HG02763 (cell line): ENCODE measurements at regions not wholly inside any gene's neighbourhood (a gene's known extent, or its start where the extent isn't known, plus 50 kb on each side); places are given as distances from the start of the nearest gene placed in this dataset.

ENCODE experiments used
- ATAC-seq: cut with Tn5 transposase; IDR thresholded peaks from one replicate; pipeline ENCODE4 v1.9.1; 2021; ENCODE audit warnings: mild to moderate bottlenecking, moderate library complexity; ENCODE audit not compliant: unreplicated experiment

DNA sequence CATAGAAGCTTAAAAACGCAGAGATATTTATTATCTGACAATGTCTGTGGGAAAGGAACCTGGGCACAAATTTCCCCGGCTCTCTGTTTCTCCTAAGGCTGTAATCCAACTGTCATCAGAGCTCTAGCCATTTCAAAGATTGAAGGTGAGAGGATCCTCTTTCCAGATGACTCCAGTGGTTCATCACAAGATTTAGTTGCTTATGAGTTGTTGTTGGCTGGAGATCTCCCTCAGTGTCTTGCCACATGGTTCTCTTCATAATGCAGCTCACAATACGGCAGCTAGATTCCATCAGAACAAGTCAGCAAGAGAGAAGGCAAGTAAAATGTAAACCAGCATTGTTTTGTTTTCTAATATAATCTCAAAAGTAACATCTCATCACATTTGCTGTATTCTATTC, 369.4 kb downstream of the GASK1B start:
- ATAC-seq = no peak

DNA sequence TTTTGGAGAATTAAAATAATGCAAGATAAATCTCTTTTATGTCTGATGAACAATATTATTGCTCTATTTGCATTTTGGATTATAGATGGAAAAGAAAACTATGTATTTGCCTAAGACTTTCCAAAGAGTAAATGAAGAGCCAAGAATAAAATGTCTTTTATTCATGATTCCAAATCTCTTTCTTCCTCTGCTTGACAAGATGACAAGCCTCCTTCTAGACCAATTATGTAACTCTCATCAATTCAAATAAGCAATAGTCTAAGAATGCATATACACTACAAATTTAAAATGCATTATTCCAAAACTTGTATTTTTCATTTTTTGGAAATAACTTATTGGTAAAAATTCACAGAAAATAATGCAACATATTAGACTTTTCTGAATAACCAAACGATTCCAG, 377.3 kb downstream of the GASK1B start:
- ATAC-seq = no peak

DNA sequence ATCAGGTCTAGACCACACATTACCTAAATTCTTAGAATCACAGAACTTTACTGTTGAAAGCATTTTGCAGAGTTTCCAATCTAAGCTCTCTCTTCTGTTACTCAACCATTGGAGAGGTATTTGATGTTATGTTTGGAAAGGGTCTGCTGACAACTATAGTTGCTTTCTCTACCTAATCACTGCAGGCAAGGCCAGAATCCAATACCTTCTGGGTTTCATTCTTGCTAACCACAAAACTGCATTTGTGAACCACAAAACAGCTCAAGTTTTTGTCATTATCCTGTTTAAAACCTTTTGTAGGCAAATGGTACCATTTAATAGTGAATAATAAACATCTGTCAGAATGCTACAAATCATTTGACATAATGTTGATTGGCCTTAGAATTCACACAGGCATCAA, 380.1 kb downstream of the GASK1B start:
- no peak for ATAC-seq

DNA sequence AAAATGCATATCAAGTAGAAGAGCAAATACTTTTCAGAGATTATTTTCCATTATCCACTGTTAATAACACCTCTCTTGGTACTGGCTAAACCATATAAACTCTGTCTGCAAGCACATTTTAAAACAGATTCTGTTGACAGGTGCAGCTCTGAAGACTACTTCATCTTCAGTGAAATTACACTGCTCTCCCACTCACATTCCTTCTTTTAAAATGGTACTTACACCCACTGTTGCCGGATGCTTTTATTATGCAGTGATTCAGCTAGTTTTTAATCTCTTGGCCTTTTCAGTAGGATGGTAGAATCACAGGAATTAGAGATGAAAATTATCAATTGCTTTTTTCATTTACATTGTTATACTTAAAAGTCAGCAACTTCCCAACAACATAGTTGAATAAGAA, 381.6 kb downstream of the GASK1B start:
- ATAC-seq = no peak

DNA sequence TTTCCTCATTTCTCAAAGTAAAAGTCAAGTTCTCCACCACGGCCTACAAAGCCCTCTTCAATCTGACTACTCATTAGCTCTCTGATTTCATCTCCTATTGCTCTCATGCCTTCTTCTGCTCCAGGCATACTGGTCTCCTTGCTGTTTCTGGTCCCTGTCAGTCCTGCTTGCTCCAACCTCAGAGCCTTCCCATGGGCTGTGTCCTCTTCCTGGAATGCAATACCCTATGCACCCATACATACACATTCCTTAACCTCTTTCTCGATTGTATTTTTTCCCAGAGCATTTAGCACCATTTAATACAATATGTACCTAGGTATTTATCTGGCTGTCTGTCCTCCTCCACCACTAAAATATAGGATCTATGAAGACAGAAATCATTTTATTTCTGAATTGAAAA, 385.2 kb downstream of the GASK1B start:
- no peak for ATAC-seq

DNA sequence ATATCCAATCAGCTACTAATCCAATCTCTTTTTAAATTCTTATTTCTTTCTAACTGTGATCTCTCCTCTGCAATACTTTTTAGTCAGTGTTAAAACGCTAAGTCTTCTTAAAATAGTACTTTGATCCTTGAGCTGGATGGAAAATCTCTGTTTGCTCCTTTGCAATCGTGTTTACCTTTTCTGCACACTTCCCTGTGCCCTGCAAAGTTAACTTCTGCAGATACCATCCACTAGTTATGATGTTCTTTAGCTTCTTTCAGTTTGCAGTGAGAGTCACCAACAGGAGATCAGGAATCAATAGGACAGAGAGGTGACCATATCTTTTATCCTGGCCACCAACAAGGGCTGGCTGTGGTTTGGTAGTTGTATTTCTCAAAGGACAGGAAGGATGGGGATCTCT, 391.5 kb downstream of the GASK1B start:
- ATAC-seq = no peak

DNA sequence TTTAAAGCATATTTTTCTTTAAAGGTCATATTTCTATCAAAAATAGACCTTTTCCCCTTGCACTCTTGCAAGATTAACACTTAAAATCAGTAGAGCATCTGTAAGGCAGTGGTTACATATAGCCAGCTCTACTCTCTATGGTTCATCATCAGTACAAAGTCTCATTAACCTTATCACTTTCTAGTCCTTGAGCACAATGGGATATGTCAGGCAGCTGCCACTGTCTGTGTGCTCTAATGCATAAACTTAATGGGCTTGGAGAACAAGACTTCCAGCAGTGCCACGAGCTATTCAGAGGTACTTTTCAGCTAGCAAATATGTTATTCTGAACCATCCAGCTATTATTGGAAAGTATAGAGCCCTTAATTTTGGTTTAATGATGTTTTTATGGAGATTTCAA, 393.7 kb downstream of the GASK1B start:
- ATAC-seq = no peak

DNA sequence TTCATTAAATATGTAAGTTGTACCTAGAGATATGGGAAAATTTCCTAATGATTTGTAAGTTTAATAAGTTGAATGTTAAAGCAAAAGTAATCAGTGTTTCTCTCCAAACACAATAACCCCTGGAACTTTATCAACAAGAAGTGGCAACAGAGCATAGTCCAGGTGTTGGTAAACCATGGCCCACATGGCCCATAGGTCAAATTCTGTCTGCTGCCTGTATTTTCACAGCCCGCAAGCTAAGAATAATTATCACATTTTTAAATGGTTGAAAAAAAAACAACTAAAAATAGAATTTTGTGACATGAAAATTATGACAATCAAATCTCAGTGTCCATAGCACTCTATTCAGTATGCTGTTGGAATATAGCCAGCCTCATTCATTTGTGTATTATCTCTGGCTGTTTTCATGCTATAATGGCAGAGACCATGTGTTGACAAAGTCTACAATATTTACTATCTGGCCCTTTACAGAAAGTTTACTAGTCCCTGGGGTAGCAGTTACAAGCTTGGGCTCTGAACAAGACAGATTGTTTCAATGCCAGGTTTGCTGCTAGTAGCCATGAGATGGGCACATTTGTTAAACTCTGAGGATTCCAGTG, 395.8 kb downstream of the GASK1B start:
- no peak for ATAC-seq

DNA sequence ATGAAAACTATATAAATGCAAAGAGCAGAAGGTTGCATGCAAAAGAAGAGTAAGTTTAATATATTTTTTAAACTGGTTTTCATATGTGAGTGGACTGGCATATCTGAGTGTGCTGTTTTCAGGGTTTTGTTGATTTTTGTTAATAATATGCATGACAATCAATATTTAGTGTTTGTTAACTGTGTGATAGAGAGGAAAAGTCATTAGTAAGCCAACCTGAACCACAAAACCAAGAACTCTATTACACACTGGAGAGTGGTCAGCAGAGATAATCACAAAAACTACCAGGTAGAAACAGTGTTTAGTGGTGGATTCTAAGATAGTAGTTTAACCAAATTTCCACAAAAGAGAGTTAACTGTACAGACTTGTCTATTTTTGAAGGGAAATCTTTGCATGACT, 396.9 kb downstream of the GASK1B start:
- ATAC-seq = no peak

DNA sequence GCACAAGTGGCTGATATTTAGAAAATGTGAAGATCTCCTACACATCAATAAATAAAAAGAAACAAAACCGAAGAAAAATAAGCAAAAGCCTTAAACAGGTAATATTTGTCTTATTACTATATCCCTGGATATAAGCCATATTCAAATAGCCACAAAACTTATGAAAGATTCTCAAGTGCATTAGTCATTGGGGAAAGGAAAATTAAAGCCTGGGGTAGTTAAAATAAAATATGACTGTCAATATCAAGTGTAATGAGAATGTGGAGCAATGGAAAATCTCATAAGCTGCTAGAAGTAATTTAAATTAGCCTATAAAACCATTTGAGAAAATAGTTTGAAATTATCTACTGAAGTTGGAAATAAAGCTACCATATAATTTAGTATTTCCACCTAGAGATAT, 399.9 kb downstream of the GASK1B start:
- no peak for ATAC-seq

DNA sequence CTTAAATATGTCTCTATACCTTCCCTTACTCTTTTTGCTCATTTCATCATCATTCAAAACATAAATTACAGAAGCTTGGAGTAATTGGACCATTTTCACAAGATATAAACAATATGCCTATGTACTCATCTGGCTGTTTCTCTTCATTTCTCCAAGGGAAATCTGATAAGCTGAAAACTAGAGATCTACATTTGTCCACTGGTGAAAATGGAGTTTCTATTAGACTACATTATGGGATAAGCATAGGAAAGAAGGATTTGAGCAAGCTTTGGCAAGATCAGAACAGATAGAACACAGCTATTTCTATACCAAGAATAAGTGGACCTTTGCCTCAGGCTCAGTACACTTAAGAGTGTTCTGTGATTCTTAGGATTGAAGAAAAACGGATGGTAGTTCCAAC, 404.4 kb downstream of the GASK1B start:
- no peak for ATAC-seq

DNA sequence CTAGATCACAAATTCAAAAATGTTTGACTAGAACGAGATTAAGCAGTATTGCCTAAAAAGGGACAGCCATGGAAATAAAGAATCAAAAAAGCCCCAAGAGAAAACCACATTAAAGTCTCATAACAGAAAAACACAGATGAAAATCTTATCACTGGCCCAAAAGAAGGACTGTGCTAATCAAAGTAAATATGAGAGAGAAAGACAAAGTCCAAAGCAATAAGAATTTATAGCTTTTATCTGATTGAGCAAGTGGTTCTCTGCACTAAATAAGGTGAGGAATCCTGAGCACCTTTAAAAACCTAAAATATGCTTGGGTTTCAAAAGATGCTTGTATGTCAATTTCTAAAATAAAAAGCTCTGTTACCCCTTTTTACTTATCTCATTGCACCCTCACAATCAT, 409.3 kb downstream of the GASK1B start:
- ATAC-seq = no peak

DNA sequence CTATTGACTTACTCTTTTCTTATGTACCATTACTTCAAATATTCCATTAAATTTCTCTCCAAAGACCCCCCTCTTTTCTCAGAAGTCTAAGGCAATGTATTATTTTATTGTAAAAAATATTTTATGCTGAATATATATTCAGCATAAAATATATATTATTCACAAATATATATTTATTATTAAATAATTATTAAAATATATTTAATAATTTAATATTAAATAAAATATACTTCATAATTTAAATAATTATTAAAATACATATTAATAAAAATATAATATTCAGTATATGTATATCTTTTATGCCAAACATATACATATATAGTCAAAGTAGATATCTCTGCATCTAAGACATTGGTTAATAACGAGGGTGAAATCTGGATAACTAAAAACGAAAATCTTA, 418.4 kb downstream of the GASK1B start:
- ATAC-seq = no peak

DNA sequence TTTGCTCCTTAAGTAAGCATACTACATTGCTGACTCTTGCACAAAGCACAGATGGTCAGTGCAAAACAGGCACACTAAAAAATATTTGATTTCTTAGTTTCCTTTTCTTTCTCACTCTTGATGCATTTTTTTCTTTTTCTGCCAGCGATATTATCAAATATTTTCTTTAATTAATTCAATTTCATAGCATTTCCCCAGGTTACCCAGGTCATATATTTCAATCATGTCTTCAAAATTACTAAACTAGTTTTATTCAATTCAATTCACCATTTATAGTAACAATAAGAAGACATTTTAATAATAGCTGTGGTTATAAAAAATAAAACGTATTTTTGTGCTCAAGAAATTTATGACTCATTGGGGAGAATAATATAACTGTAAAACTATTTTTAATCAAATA, 421.2 kb downstream of the GASK1B start:
- ATAC-seq = no peak

DNA sequence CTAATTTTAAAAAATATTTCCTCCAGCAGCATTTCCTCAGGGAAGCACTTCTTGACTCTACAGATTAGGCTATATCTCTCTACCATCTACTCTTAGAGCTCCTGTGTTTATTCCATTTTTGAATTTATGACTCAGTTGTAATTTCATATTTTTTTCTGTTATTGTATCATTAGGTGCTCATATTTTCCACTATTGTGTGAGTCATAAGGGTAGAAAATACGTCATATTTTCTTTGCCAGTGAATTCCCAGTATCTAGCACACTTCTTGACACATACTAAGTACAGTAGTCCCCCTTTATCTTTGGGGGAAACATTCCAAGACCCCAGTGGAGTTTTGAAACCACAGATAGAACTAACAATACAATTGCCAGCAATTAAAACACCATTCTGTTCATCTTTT, 431.2 kb downstream of the GASK1B start:
- no peak for ATAC-seq

DNA sequence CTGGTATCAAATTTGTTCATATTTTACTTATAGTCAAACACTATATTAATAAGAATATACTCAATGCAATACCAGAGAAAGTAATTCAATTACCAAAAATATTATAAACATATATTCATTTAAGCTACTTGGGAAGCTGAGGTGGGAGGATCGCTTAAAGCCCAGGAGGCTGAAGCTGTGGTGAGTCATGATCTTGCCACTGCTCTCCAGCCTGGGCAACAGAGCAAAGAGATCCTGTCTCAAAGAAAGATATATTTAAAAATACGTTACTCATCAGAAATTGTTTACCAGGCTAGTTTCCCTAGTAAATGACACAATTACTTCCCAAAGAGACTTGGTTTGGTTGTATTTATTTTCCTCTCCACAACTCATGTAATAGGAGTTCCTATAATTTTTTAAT, 433.6 kb downstream of the GASK1B start:
- ATAC-seq = no peak

DNA sequence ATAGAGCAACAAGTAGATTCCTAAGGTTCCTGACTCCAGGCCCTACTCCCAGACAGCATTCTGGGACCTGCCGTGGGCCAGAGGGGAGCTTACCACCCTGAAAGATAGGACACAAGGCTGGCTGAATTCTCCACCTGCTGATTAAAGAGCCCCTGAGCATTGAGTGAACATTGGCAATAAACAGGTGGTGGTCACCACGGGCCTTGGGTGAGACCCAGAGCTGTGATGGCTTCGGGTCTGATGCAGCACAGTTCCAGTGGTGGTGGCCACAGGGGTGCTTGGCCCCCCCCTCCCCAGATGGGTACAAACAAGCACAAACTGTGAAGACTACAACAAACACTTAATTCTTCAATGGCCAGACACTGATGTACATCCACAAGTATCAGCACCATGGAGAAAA, 444.6 kb downstream of the GASK1B start:
- ATAC-seq = no peak

DNA sequence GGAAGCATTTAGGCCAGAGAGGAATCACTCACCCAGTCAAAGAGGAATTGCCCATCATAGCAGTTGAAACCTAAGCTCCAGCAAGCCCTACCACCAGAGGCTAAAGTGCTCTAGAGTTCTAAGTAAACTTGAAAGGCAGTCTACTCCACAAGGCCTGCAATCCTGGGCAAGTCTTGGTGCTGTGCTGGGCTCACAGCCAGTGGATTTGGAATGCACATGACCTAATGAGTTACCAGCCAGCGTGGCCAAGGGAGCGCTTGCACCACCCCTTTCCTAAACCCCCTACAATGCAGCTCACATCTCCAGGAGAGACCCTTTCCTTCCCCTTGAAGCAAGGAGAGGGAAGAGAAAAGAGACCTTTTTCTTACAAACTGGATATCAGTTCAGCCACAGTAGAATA, 445.7 kb downstream of the GASK1B start:
- no peak for ATAC-seq

DNA sequence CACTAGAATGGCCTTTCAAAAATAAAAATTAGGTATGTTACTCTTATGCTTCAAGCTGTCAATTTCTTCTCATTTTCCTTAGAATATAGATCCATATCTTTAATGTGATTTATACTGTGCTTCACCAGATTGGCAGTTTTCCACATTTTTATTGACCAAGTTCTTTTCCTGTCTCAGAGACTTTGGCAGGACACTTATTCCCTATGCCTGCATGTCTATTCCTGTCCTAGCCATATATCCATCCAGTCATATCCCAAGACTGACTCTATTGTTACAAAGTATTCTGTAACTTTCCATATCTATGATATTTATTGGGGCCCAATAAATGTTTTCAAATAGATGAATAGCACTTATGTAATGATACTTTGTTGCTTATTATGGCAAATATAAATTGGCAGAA, 450.7 kb downstream of the GASK1B start:
- no peak for ATAC-seq

DNA sequence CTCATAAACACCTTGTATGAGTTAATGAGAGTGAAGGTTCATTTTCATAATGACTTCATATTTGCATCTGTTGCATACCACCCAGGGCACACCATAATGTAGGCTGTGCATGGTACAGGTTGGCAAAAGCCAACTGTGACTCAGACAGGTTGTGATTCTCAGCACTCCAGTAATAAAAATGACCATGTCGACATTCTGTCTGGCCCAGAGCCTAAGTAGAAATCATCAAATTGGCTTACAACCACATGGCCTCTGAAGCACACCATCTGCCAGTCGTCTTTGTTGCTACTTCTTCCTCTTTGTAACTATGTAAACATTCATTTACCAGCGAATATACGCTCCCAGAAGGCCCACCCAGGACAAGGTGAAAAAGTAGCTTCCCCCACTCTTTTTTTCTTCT, 459.5 kb downstream of the GASK1B start:
- ATAC-seq = no peak

DNA sequence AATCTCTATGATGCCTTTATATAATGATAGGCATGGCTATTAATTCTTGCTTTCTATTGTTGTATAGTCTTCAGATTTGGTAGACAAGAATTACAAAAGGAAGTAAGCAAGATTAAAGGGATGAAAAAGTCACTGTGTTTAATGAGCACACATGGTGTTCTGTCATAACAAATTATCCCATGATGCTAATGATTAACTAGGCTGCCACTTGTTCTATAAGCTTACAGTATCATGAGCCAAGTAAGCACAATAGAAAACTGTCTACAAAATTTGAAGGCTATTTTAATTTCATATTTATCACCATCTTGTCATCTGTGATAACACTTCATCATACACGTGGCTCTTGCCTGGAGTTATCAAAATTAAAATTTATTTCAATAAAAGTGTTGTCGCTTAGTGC, 466.7 kb downstream of the GASK1B start:
- no peak for ATAC-seq

DNA sequence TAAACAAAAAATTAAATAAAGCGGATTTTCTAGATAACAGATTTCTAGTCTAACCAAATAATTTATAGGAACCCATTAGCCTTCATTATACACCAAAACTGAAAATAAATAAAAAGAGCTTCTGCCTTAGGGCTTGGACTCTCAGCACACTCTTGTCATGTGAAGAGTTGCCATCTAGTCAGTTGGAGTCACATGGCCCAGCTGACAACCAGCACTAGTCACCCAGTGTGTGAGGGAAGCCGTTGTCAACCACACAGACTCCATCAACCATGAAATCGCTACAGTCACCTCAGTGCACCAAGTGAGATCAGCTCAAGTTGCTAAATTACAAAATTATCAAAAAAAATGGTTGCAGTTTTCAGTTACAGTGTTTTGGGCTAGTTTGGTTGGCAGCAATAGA, 470.0 kb downstream of the GASK1B start:
- no peak for ATAC-seq

DNA sequence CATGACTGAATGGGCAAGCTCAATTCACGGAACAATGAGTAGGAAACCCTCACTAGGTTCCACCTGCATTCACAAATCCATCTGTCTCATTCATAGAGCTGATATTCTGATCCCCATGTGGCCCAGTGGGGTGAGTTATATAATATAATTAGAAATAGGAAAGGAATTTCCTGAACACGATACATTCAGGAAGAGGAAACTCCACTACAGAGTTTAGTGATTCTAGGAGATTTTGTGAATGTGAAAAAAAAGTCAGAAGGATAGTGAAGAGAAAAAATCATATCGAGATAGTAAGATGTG, 471.2 kb downstream of the GASK1B start:
- ATAC-seq = no peak
